HG03521 (cell line): ENCODE measurements at regions not wholly inside any gene's neighbourhood (a gene's known extent, or its start where the extent isn't known, plus 50 kb on each side); places are given as distances from the start of the nearest gene placed in this dataset.
"Not testable (repeated sequence)": the region's sequence is repeated elsewhere in the genome, so short reads cannot be mapped to it uniquely, and the experiment has no call there.

Experiments used
- ATAC-seq: cut with Tn5 transposase; IDR thresholded peaks from one replicate; pipeline ENCODE4 v1.9.1; 2021; ENCODE audit warnings: mild to moderate bottlenecking, moderate library complexity; ENCODE audit not compliant: unreplicated experiment

DNA sequence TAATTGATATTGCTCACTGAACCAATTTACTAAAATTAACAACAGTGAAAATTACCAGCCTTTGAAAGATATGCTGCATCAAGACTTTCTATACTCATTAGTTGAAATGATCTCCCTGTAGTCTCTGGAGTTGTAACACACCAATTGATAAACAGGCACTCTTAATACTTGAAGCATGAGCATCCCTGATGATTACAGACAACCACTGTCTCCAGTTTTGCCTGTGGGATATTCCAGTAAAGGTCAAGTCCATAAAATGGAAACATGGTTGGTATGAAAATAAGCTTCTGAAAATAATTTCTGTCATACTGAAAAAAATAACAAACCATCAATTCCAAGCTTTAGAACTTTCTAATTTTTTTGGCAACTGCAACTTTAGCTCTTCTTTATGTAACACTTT lies 405.8 kb downstream of the SPRY2 start:
- ATAC-seq = no peak

DNA sequence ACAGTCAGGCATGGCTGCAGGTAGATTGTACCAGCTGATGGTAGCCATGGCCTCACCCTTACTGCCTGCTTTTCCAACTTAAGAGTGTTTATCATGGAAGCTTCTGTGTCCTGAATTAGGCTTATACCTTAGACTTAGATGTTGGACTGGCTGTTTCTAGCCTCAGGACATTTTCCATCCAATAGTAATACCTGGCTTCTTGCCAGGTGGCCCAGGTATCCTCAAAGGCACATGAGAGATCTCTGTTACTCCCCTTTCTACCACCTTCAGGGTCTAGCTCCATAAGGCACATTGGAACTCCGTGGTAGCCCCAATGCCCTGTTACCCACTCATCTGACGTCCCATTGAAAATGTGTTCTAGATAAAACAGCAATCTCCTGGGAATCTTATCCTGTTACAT lies 407.5 kb downstream of the SPRY2 start:
- no peak for ATAC-seq

DNA sequence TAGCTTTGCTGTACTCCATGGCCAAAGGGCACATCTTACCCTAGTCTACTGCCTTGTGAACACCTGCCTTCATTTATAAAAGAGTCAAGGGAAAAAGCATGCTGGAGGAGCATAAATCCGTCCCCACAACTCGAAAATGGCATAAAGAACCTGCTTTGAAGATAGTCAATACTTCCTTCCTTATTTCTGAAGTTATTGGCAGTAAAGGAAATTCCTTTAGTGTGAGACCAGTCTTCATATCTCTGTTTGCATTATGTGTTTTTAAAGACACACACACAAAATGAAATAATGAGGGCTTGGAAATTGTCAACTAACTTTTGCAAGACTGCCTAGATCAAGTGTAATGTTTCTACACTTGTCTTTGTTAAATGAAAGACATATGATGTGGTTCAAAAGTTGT lies 408.4 kb downstream of the SPRY2 start:
- no peak for ATAC-seq

DNA sequence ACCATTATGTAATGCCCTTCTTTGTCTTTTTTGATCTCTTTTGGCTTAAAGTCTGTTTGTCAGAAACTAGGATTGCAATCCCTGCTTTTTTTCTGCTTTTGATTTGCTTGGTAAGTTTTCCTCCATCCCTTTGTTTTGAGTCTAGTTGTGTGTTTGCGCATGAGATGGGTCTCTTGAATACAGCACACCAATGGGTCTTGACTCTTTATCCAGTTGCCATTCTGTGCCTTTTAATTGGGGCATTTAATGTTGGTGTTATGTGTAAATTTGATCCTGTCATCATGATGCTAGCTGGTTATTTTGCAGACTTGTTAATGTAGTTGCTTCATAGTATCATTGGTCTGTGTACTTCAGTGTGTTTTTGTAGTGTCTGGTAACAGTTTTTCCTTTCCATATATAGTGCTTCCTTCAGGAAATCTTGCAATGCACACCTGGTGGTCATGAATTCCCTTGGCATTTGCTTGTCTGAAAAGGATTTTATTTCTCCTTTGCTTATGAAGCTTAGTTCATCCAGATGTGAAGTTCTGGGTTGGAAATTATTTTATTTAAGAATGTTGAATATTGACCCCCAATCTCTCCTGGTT lies 416.9 kb downstream of the SPRY2 start:
- ATAC-seq = not testable (repeated sequence)

DNA sequence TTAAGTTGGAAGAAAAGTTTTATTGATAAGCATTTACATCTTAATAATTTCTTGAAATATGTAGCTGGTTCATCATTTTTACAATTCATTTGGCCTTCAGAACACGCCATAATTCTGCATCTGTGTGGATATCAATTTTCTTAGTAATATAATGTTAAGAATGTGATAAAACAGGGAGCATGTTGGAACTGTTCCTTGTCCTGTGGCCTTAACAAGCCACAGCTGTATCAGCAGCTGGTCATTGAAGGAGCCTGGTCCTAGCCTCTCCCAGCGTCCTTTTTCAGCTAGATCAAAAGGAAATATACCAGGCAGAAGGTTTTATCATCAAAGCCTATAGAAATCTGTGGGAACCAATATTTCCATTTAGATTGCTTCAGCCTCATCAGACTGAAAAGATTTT lies 421.8 kb downstream of the SPRY2 start:
- ATAC-seq = no peak

DNA sequence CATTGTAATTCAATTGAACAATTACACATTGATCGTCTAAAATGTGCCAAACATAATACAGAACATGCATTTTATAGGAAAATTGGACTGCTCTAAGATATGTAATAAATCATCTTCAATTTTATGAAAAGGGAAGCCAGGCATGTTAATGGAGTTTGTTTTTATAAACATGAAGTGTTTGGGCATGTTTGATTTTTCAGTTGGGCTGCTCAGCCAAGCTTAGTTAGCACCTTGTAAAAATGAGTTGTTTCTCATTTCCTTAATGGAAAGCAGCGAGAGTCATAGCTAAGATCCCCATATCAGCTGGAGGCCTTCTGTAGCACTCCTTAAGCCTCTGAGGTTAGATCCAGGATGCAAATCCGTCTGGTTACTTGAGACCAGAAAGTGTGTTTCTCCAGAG lies 422.3 kb downstream of the SPRY2 start:
- ATAC-seq = no peak

DNA sequence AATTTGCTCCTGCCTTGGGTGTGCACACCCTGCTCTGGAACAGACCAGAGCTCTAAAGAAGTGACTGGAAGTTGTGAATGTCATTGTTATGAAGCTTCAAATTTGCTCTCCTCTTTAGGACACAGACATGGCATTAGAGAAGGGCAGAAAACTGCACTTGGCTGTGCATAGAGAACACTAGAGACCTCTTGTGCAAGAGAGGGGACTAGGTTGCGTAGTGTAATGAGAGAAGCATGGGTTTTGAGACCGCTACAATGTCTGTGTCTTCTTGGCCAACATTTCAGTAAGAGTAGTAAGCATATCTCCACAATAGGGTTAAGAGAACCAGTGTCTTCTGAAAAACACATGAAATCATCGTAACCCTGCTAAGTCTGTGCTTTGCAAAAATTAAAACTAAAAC lies 423.3 kb downstream of the SPRY2 start:
- ATAC-seq = no peak

DNA sequence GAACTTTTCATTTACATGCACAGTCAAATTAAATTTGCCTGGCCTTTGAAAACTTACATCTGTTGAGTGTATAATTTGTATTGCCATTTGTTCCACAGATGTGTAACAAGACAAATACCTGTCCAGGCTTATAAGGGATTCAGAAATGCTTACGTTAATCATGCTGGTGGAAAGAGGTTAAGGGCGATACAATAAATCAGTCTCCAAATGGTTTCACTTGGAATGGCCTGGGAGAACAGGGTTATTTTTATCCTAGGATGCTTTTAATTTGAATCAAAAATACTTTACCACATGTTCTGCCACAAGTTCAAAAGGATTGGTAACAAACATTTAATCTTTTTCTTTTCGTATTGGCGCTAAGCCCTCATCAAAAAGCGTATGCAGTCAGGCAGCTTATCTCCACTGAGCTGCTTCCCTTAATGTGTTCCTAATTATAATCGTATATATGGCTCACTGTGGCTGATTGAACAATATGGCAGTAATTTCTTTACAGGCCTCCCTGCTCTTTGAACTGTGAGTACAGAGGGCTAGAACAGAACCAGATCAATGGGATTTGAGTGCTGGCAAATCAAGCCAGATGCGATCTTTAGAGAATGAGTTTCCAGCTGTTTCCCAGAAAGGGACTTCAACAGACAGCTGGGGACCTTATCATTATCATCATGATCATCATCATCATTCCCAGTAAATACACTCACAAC lies 425.7 kb downstream of the SPRY2 start:
- no peak for ATAC-seq

DNA sequence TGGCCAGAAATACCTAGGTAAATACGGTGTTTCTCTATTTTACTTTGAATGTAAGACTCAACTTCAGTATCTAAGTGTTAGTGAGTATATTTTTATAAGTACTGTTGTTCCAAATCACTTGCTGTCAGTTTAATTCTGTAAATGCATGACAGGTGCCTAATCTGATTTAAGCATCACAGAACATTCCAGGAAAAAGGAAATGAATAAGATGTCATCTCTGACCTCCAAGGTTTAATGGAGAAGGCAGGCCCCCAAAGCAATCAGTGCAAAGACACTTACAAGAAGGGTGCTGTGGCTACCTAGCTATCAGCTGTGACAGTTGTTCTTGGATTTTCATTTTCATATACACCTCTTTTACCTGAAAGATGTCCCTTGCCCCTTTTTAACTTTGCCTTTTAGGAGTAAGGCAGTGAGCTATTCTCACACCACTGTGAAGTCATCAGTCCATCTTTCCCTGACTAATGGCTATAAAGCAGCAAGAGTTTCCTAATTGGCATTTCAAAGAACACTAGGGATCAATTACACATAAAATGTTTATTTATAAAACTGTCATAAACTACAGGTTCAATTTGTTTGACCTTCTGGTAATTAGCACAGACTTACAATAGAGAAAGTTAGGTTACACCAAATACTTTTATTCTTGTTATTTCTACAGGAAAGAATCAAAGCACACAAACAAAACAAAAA lies 427.6 kb downstream of the SPRY2 start:
- ATAC-seq = no peak

DNA sequence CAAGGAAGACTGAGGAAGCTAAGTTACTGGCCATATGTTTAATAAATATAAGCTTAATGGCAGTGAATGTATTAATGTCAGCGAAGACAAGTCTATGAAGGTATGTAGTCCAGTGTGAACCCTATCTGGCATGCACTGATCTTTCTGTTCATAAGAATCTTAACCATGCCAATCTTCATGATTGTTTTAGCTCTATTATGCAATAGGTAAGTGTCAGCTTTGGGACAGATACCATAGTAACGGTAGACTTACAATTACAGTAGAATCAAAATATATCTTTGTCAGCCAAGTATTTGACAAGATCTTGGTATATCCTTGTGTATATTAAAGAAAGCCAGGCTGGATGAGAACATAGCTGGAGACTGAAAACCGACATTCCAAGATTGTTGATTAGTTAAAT lies 428.5 kb downstream of the SPRY2 start:
- no peak for ATAC-seq

DNA sequence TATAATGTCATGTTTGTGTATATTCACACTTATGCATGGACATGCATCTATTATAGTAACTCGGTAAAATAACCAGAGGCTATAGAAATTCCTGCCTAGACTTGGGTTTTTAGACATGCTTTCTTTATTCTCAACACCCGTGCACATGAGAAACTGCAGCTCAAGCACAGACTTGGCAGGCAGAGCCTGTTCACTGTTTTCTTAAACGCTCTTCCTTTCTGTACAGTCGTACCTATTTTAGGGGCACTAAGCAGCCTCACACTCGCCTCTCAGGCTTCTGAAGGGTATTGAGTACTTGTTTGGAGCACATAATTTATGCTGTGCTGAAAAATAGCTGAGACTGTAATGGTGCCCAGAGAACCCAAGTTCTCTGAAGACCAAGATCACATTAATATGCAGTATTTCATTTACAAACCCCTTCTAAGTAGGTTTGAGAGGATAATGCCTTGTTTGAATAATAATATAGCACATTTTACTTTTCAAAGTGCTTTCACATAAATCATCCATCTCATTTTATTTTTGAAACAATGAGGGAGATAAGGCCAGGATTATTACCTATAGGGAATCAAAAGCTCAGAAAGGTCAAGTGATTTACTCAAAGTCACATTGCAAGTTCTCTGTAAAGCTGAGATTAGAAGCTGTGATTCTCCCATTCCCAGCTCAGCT lies 429.9 kb downstream of the SPRY2 start:
- no peak for ATAC-seq

DNA sequence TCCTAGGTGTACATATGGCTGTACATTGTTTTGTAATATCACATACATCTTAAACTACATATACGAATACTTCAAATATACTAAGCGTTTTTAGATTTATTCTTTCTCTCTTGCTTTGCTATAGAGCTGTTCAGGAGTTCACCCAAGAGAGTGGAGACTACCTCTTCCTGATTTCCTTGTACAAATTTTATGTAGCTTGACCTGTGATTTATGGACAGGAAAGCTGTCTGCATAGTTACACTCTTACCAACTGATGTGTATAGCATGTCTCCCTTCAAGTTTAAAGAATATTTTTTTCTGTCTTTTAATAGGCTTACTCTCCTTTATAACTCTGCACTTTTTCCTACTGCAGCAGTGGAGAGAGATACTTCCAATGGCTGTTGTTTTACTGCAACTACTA lies 428.7 kb downstream of the NDFIP2 start:
- ATAC-seq = no peak

DNA sequence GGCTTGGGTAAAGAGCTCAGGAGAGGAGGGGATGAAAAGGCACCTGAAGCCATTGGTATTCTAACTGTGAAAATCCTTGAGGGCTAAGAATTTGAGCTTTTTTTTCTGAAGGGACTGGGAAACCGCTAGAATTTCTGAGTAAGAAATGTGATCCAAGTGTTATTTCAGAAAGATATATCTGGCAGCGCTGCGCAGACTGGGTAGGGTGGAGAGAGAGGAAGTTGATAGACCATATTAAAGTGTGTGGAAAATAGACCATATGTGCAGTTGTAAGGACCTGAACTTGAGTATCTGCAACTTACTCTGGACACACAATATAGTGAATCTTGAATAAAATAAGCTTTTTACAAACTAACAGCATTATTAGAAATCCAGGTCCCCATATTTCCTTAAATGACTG lies 427.4 kb downstream of the NDFIP2 start:
- ATAC-seq = no peak

DNA sequence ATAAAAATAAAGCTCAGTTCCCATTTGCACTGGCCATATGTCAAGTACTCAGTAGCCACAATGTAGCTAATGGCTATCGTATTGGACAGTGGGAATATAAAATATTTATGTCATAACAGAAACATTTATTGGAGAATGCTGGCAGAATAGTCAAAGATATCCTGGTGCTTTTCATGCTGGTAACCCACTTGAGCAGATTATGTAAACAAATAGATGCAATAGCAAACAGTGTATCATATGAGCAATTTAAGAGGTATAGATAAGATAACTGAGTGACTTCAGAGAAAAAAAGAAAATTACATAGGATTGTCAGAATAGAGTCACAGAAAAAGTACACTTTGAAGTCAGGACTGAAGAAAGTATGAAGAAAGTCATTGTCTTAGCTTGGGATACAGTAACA lies 426.6 kb downstream of the NDFIP2 start:
- no peak for ATAC-seq

DNA sequence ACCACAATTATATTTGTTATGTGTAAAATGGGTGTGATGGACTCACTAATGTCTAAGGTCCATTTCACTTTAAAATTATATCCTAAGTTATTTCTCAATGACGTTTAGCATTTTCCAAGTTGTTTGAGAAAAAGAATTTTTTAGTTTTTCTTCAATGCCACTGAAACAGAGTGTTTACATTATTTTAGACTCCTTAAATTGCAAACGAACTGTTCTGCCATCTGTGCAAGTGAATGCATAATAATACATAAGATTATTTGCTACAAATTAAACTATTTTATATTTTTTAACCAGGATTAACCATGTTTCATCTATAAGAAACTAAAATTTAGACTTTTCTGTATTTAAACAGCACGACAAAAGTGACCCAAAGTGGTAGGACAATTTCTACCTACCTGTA lies 425.4 kb downstream of the NDFIP2 start:
- no peak for ATAC-seq

DNA sequence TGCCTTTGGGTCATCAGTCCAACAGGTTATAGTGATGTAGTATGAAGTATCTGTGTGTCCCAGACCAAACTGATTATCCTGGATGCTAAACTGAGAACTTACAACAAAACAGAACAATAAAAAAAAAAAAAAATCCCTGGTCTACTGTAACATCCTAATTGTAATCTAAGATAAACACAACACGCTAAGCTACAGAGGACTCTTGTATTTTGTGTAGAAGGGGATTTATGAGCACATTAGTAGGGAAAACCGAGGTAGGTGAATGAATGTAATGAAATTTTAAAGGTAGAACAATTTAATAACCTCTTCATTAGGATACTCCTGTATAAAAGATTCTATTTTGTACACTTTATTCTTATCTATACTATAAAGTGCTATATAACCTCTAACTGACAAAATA lies 424.1 kb downstream of the NDFIP2 start:
- ATAC-seq = no peak

DNA sequence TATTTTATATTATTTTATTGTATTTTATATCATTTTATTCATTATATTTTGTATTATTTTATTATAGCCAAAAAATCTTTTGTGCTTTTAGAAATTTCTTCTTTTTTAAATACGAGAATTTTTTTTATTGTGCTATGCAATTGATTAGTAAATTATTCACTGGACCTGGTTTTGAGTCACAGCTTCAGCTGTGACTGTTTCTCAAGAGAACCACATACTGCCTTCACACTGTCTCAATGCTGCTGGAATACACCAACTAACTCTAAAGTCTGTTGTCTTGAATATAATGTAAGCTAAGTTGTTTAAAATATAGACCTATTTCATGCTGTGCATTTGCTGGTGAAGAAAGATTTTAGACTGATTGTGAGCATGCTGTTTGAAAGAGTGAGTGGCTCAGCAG lies 423.6 kb downstream of the NDFIP2 start:
- ATAC-seq = no peak

DNA sequence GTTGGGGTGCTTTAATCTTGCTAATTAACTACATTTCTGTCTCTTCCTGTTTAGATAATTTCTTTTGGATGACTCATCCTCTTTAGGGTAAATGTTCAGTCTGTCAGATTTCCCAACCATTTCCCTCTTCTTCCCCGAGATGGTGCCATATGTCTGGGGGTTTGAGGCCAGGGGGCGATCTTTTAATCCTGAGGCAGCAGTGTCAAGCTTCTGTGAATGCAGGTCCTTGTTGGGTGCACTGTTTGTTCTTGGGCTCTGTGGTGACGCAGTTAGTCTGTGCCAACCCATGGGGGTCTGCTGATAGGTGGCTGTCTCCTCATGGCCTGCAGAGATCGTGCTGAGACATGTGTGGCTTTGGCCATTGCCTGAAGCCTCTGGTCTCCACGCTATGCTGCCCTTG lies 420.4 kb downstream of the NDFIP2 start:
- ATAC-seq = no peak

DNA sequence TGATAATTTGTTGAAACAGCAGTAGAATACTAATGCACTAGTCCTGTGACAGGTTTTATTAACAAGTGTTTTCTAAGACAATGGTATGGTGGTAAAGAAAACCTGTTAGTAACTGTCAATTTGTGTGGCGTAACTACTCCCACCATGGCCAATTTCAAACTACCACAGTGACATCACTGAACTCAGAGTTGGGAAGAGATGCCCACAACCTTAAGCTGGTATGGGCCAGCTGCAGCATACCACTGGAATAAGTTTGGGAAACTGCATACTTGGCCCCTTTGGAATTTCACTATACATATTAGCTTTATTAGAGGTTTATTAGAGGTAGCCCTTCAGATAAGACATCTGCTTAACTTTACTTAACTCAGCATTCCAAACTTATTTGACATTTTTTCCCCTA lies 419.4 kb downstream of the NDFIP2 start:
- no peak for ATAC-seq

DNA sequence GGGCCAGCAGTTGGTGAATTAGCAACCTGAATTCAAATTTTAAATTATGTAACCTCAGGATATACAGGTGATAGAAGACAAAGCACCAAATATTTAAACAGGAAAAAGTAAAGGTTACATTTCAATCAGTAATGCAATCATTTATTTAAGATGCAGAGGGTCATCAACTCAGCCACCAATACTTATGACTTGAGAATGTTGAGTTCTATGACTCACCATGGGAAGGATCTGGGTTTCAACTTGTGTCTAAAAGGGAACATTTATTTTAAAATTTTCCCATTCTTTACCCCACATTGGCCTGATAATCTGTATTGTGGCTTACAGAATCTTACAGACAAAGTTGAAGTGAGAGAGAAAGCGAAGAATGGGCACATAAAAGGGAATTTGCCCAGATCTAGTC lies 418.0 kb downstream of the NDFIP2 start:
- no peak for ATAC-seq

DNA sequence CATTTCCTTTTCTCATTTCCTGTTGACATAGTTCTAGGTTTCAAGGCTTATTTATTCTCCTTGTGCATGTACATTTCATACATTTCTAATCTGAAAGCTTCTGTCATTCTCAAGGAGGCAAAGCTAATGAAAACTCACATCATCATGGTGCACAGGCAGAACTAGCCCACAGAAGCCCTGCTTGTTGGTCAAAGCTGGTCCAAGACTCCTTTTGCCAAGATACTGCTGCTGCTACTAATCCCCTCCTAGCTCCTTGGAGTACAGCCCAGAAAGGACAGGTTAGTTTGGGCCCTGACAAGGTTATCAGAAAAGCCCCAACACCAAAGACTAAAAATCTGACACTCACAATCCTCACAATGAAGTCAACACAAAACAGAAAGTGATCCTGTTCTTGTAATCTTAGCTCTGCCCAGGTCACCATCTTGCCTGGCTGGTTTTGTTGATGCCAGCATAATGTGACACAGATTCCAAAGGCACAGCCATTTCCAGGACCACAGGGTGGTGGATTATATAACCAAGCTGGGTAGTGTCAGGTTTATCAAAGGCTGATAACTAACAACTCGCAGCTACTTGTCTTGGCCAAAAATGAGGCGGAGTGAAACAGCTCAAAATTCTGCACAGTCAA lies 417.4 kb downstream of the NDFIP2 start:
- ATAC-seq = no peak

DNA sequence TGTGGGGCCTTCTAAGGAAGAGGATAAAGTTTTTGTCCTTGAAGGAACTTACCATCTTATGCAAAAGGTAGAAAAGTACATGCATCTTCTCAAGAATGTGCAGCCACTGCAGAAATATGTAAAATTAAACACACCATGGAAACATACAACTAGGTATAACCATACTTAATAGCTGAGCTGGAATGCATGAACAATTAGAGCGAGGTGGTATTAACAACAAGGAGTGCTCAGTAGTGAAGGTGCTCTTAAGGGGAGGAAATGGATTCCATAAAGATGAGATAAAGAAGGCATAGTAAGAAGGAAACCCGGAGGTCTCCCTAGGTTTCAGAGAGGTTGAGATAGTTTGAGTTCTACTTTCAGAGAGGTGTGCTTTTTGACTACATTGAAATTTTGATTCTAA lies 415.9 kb downstream of the NDFIP2 start:
- no peak for ATAC-seq
